ENCODE measurements at regions not wholly inside any gene's neighbourhood (a gene's known extent, or its start where the extent isn't known, plus 50 kb on each side); places are given as distances from the start of the nearest gene placed in this dataset.

- H3K4me3 ChIP-seq (ENCODE audit: low read depth, low read length) = no peak overlapping the region
- no peak for TF ChIP-seq CTCF (IDR thresholded peaks at IDR 0.05; ENCODE audit: low read depth, low read length)
Measured at GRCh38 chr15:45855210-45855906, 220.5 kb downstream of the SQOR start.

GRCh38 chr15:45855907-45856579, 221.2 kb downstream of the SQOR start:
- TF ChIP-seq CTCF (IDR thresholded peaks at IDR 0.05; ENCODE audit: low read depth, low read length) = no peak
- no peak overlapping the region for H3K4me3 ChIP-seq (ENCODE audit: low read depth, low read length)

DNA sequence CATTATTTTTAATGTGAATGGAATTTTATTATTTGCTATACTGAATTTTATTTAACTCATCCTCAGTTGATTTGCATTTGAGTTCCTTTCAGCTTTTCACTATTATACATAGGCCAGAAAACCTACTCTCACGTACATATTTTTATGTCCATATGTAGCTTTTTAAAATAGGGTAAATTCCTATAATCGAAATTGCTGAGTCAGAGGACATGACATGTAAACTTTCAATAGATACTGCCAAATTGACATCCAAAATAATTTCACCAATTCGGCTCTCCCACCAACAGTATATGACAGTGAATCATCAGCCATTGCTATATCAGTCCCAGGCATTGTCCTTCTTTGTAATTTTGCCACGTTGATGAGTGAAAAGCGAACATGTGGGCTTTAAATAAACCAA, 222.5 kb downstream of the SQOR start:
- no peak overlapping the region for H3K4me3 ChIP-seq (ENCODE audit: low read depth, low read length)
- no peak for TF ChIP-seq CTCF (IDR thresholded peaks at IDR 0.05; ENCODE audit: low read depth, low read length)

GRCh38 chr15:45858491-45858890, 223.7 kb downstream of the SQOR start:
- TF ChIP-seq CTCF (IDR thresholded peaks at IDR 0.05; ENCODE audit: low read depth, low read length) = no peak
- no peak overlapping the region for H3K4me3 ChIP-seq (ENCODE audit: low read depth, low read length)

GRCh38 chr15:45862034-45862433, 227.2 kb downstream of the SQOR start:
- no peak for TF ChIP-seq CTCF (IDR thresholded peaks at IDR 0.05; ENCODE audit: low read depth, low read length)
- H3K4me3 ChIP-seq (ENCODE audit: low read depth, low read length) = no peak overlapping the region

GRCh38 chr15:45863881-45864580, 229.2 kb downstream of the SQOR start:
- H3K4me3 ChIP-seq (ENCODE audit: low read depth, low read length) = no peak overlapping the region
- TF ChIP-seq CTCF (IDR thresholded peaks at IDR 0.05; ENCODE audit: low read depth, low read length) = no peak

DNA sequence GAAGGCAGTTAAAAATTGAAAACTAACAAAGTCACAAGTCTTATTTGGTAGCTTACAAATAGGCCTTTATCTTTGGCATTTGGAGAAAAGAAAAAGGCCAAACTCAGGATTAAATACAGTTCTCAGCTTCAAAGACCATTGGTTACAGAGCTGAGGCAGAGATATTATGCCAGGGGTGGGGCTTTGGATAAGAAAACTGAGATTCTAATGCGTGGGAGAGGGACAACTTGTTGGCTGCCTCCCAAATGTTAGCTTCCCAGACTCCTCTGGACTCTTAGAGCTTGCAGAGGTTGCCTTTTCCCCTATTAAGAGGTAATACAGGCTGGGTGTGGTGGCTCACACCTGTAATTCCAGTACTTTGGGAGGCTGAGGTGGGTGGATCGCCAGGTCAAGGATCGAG, 231.8 kb downstream of the SQOR start:
- H3K4me3 ChIP-seq (ENCODE audit: low read depth, low read length) = no peak overlapping the region

More for the DNA sequence above, 231.8 kb downstream of the SQOR start:
- no peak for TF ChIP-seq CTCF (IDR thresholded peaks at IDR 0.05; ENCODE audit: low read depth, low read length)

All from WI38 (cell line).